GM23338 (cell line): ENCODE measurements at regions not wholly inside any gene's neighbourhood (a gene's known extent, or its start where the extent isn't known, plus 50 kb on each side); places are given as distances from the start of the nearest gene placed in this dataset.

Experiments used
- EZH2 ChIP-seq: fragments of 200-600 bp; sonication (generic); IDR thresholded peaks from one replicate; pipeline ENCODE4 v1.8.0; 2017; ENCODE audit warnings: antibody characterized with exemption, mild to moderate bottlenecking, low read depth; ENCODE audit not compliant: unreplicated experiment
- EZH2phosphoT487 ChIP-seq: fragments of 200-600 bp; sonication (generic); IDR thresholded peaks from one replicate; pipeline ENCODE4 v1.8.1; 2018; ENCODE audit warnings: antibody characterized with exemption; ENCODE audit not compliant: unreplicated experiment
- JUNB ChIP-seq: IDR thresholded peaks from one replicate; pipeline ENCODE4 v1.6.1; 2016; ENCODE audit warnings: antibody characterized with exemption; ENCODE audit not compliant: unreplicated experiment
- POLR2AphosphoS5 ChIP-seq: IDR thresholded peaks from 2 replicates; pipeline ENCODE4 v1.6.1; 2016; ENCODE audit warnings: antibody characterized with exemption, low read depth
- ZNF114 ChIP-seq: fragments of 250-450 bp; sonication (Bioruptor Pico); IDR thresholded peaks from 2 replicates; pipeline ENCODE4 v1.5.0; 2020; ENCODE audit warnings: mild to moderate bottlenecking, moderate library complexity
- TF ChIP-seq, protein P1 (sequence below), 2 experiments: fragments of 200-600 bp in 1 of 2; sonication (generic) in 1 of 2; conservative IDR thresholded peaks; 2 replicates each; pipeline versions ENCODE4 v1.5.1 to v1.6.1; 2016 to 2017; ENCODE audit warnings: antibody characterized with exemption in 2 of 2, low read depth in 2 of 2, mild to moderate bottlenecking in 2 of 2, moderate library complexity in 1 of 2
- TF ChIP-seq, protein P2 (sequence below): IDR thresholded peaks from one replicate; pipeline ENCODE4 v1.6.1; 2018; ENCODE audit warnings: antibody characterized with exemption; ENCODE audit not compliant: unreplicated experiment

DNA sequence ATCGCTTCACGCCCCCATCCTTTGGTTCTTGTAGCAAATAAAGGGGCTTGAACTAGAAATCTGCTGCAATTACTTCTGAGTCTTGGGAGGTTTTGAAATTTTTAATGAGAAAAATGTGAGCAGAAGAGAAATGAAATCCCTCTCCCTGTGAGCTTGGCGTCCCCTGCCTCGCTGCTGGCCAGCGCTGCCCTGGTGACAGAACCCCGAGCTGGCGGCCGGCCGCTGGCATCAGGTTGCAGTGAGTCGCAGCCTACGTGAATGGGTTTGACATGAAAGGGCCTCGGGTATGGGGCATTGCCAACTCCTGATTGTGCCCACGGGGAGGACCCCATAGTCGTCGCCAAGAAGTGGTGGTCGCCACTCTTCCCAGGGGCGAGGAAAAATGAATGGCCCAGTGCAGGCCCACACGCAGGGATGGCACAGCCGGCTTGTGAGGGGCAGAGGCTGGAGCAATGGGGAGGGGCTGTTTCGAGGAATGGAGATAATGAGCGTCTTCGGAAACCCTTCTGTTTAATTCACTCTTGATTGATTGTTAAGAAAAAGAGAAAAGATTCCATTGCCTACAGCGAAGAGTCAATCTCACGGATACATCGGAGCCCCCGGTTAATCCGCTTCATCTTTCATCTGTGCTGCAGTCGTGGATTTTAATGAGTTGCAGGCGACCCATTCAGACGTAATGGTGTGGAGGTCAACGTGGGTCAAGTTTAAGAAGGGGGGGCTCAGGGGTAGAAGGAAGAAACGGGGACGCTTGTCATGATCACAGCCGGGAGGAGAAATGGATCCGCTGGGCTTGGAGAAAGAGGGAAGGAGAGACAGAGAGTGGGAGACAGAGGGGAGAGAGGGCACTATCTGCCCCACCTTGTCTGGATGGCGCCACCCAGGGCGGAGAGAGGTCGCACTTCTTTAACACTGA, 380.1 kb downstream of the THBS2 start:
- TF ChIP-seq, protein P1, sequence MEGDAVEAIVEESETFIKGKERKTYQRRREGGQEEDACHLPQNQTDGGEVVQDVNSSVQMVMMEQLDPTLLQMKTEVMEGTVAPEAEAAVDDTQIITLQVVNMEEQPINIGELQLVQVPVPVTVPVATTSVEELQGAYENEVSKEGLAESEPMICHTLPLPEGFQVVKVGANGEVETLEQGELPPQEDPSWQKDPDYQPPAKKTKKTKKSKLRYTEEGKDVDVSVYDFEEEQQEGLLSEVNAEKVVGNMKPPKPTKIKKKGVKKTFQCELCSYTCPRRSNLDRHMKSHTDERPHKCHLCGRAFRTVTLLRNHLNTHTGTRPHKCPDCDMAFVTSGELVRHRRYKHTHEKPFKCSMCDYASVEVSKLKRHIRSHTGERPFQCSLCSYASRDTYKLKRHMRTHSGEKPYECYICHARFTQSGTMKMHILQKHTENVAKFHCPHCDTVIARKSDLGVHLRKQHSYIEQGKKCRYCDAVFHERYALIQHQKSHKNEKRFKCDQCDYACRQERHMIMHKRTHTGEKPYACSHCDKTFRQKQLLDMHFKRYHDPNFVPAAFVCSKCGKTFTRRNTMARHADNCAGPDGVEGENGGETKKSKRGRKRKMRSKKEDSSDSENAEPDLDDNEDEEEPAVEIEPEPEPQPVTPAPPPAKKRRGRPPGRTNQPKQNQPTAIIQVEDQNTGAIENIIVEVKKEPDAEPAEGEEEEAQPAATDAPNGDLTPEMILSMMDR (conservative IDR thresholded peaks at IDR 0.05; ENCODE audit: low read depth in 2 of 2): no peak
- no peak for TF ChIP-seq POLR2AphosphoS5
- TF ChIP-seq EZH2phosphoT487: no peak
- no peak for TF ChIP-seq EZH2
- no peak for TF ChIP-seq JUNB
- TF ChIP-seq ZNF114 (CRISPR knock-in tag): no peak
- TF ChIP-seq, protein P2, sequence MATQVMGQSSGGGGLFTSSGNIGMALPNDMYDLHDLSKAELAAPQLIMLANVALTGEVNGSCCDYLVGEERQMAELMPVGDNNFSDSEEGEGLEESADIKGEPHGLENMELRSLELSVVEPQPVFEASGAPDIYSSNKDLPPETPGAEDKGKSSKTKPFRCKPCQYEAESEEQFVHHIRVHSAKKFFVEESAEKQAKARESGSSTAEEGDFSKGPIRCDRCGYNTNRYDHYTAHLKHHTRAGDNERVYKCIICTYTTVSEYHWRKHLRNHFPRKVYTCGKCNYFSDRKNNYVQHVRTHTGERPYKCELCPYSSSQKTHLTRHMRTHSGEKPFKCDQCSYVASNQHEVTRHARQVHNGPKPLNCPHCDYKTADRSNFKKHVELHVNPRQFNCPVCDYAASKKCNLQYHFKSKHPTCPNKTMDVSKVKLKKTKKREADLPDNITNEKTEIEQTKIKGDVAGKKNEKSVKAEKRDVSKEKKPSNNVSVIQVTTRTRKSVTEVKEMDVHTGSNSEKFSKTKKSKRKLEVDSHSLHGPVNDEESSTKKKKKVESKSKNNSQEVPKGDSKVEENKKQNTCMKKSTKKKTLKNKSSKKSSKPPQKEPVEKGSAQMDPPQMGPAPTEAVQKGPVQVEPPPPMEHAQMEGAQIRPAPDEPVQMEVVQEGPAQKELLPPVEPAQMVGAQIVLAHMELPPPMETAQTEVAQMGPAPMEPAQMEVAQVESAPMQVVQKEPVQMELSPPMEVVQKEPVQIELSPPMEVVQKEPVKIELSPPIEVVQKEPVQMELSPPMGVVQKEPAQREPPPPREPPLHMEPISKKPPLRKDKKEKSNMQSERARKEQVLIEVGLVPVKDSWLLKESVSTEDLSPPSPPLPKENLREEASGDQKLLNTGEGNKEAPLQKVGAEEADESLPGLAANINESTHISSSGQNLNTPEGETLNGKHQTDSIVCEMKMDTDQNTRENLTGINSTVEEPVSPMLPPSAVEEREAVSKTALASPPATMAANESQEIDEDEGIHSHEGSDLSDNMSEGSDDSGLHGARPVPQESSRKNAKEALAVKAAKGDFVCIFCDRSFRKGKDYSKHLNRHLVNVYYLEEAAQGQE: no peak
